CD4-positive, alpha-beta memory T cell (primary cell): ENCODE measurements at regions not wholly inside any gene's neighbourhood (a gene's known extent, or its start where the extent isn't known, plus 50 kb on each side); places are given as distances from the start of the nearest gene placed in this dataset.

ENCODE experiments used
- CTCF ChIA-PET: fragments of 350-600 bp; sonication (Branson Sonifier 250); formaldehyde crosslinking; loops from one replicate; lab custom pipeline; 2021; ENCODE audit warnings: inconsistent platforms; ENCODE audit not compliant: partially characterized antibody; lab: Charles Lee
- POLR2A ChIA-PET: fragments of 350-600 bp; sonication (Branson Sonifier 250); formaldehyde crosslinking; loops from one replicate; lab custom pipeline; 2021; ENCODE audit not compliant: partially characterized antibody; lab: Charles Lee
- DNase-seq, 5 donors: peaks; one replicate each; pipeline versions ENCODE4 v3.0.0 to v3.0.0-alpha.2; 2020 to 2022; ENCODE audit warnings: mixed read lengths in 1 of 5
- H3K27ac ChIP-seq: one replicate; pipeline ENCODE4 v1.7.0; 2013; ENCODE audit warnings: low read depth, low read length
- H3K27me3 ChIP-seq: 2 replicates; pipeline ENCODE4 v1.7.0; 2013; ENCODE audit warnings: mild to moderate bottlenecking, low read length, moderate library complexity; ENCODE audit not compliant: insufficient read depth
- H3K36me3 ChIP-seq: 2 replicates; pipeline ENCODE4 v1.7.0; 2013; ENCODE audit warnings: mild to moderate bottlenecking, low read length, moderate library complexity; ENCODE audit not compliant: insufficient read depth
- H3K4me1 ChIP-seq: 2 replicates; pipeline ENCODE4 v1.7.0; 2013; ENCODE audit warnings: mild to moderate bottlenecking, low read length, moderate library complexity; ENCODE audit not compliant: insufficient read depth
- H3K4me3 ChIP-seq, 2 donors: one replicate each; pipeline ENCODE4 v1.7.0; 2013; ENCODE audit warnings: low read length in 2 of 2, mild to moderate bottlenecking in 1 of 2
- H3K9me3 ChIP-seq, 2 donors: one replicate each; pipeline ENCODE4 v1.7.0; 2013; ENCODE audit warnings: low read length in 2 of 2, control low read depth in 1 of 2; ENCODE audit not compliant: control insufficient read depth in 1 of 2
- H3K27ac Mint-ChIP-seq, 7 donors: one replicate each; pipeline ENCODE4 v1.8.0; 2020 to 2021; ENCODE audit warnings: mixed read lengths in 7 of 7, mild to moderate bottlenecking in 6 of 7, inconsistent platforms in 3 of 7, moderate library complexity in 3 of 7
- H3K27me3 Mint-ChIP-seq, 2 donors: one replicate each; pipeline ENCODE4 v1.8.0; 2020 to 2021; ENCODE audit warnings: mixed read lengths in 2 of 2
- H3K36me3 Mint-ChIP-seq, 2 donors: one replicate each; pipeline ENCODE4 v1.8.0; 2020 to 2021; ENCODE audit warnings: mixed read lengths in 2 of 2, inconsistent platforms in 1 of 2, mild to moderate bottlenecking in 1 of 2
- H3K4me1 Mint-ChIP-seq, 4 donors: one replicate each; pipeline ENCODE4 v1.8.0; 2020 to 2021; ENCODE audit warnings: mixed read lengths in 4 of 4, mild to moderate bottlenecking in 1 of 4
- H3K4me3 Mint-ChIP-seq, 8 donors: one replicate each; pipeline ENCODE4 v1.8.0; 2020 to 2021; ENCODE audit warnings: mixed read lengths in 8 of 8, mild to moderate bottlenecking in 7 of 8, moderate library complexity in 6 of 8, inconsistent platforms in 3 of 8
- H3K9me3 Mint-ChIP-seq, 8 donors: one replicate each; pipeline ENCODE4 v1.8.0; 2020 to 2021; ENCODE audit warnings: mixed read lengths in 8 of 8, mild to moderate bottlenecking in 5 of 8, inconsistent platforms in 3 of 8, moderate library complexity in 1 of 8
- intact Hi-C: fragments of 100-400 bp; cut with micrococcal nuclease; formaldehyde crosslinking; loops from one replicate; pipeline ENCODE4 v1.15.1; 2023

- H3K27ac Mint-ChIP-seq = no peak overlapping the region
- H3K36me3 Mint-ChIP-seq = no peaks in the 10 kb centered on the region
- no peak overlapping the region for H3K4me3 Mint-ChIP-seq
- H3K27me3 Mint-ChIP-seq = peaks cover 0 to under 1% of the 10 kb centered on the region in 2 donors
- no peaks in the 10 kb centered on the region for H3K27me3 ChIP-seq
- CTCF ChIA-PET = interaction anchor here (1.6 to 1.7 kb wide), 2 partner anchors 11 to 18 kb away, joined by 3 to 7 read pairs; no protein-coding TSS in a partner anchor
- H3K4me3 ChIP-seq = no peak overlapping the region
- no peak overlapping the region for H3K27ac ChIP-seq
- no peaks in the 10 kb centered on the region for H3K36me3 ChIP-seq
- DNase-seq = no peak
- intact Hi-C loops = no loop called here
- H3K9me3 ChIP-seq = no peaks in the 10 kb centered on the region
- no peaks in the 10 kb centered on the region for H3K4me1 ChIP-seq
- POLR2A ChIA-PET = no interaction called here
- H3K4me1 Mint-ChIP-seq = peaks cover 0 to 4% (median 0%) of the 10 kb centered on the region in 4 donors
- H3K9me3 Mint-ChIP-seq = peaks cover 0 to 15% (median 4%) of the 10 kb centered on the region in 8 donors
Observed at GRCh38 chr2:23200787-23201114, 184.2 kb upstream of the KLHL29 start.

- H3K4me1 Mint-ChIP-seq = peaks cover 0 to 4% (median 0%) of the 10 kb centered on the region in 4 donors
- no peaks in the 10 kb centered on the region for H3K9me3 ChIP-seq
- H3K36me3 ChIP-seq = no peaks in the 10 kb centered on the region
- DNase-seq = no peak
- H3K9me3 Mint-ChIP-seq = peaks cover 0 to 15% (median 4%) of the 10 kb centered on the region in 8 donors
- no peaks in the 10 kb centered on the region for H3K27me3 ChIP-seq
- H3K4me3 ChIP-seq = no peak overlapping the region
- H3K4me3 Mint-ChIP-seq = peak overlapping the region in 1 of 8 donors; percentile 24
- peak overlapping the region in 1 of 7 donors; percentile 7 for H3K27ac Mint-ChIP-seq
- intact Hi-C loops = no loop called here
- ChIA-PET CTCF (no interaction called here), POLR2A (no interaction called here)
- H3K36me3 Mint-ChIP-seq = no peaks in the 10 kb centered on the region
- no peaks in the 10 kb centered on the region for H3K4me1 ChIP-seq
- no peak overlapping the region for H3K27ac ChIP-seq
- peaks cover 1 to 4% of the 10 kb centered on the region in 2 donors for H3K27me3 Mint-ChIP-seq
Observed at GRCh38 chr2:23203383-23203782, 181.6 kb upstream of the KLHL29 start.

GRCh38 chr2:23204685-23205242 is 180.2 kb upstream of the KLHL29 start:
- Mint-ChIP-seq H3K4me3 (no peak overlapping the region), H3K27me3 (peaks cover 1 to 4% of the 10 kb centered on the region in 2 donors), H3K4me1 (peaks cover 0 to 4% (median 0%) of the 10 kb centered on the region in 4 donors), H3K27ac (no peak overlapping the region), H3K9me3 (peaks cover 0 to 15% (median 4%) of the 10 kb centered on the region in 8 donors), H3K36me3 (no peaks in the 10 kb centered on the region)
- Histone ChIP-seq H3K36me3 (no peaks in the 10 kb centered on the region), H3K27me3 (no peaks in the 10 kb centered on the region), H3K4me3 (no peak overlapping the region), H3K9me3 (no peaks in the 10 kb centered on the region), H3K4me1 (no peaks in the 10 kb centered on the region), H3K27ac (no peak overlapping the region)
- no peak for DNase-seq
- intact Hi-C loops = no loop called here
- ChIA-PET POLR2A (no interaction called here), CTCF (no interaction called here)

- Mint-ChIP-seq H3K4me1 (peaks cover 0 to 4% (median 0%) of the 10 kb centered on the region in 4 donors), H3K9me3 (peaks cover 0 to 10% (median 3%) of the 10 kb centered on the region in 8 donors), H3K27me3 (peaks cover 1 to 4% of the 10 kb centered on the region in 2 donors), H3K36me3 (no peaks in the 10 kb centered on the region), H3K4me3 (no peak overlapping the region), H3K27ac (no peak overlapping the region)
- no peak overlapping the region for H3K27ac ChIP-seq
- CTCF ChIA-PET = no interaction called here
- H3K36me3 ChIP-seq = no peaks in the 10 kb centered on the region
- intact Hi-C loops = no loop called here
- H3K9me3 ChIP-seq = no peaks in the 10 kb centered on the region
- H3K4me1 ChIP-seq = no peaks in the 10 kb centered on the region
- no peak for DNase-seq
- POLR2A ChIA-PET = no interaction called here
- no peak overlapping the region for H3K4me3 ChIP-seq
- H3K27me3 ChIP-seq = no peaks in the 10 kb centered on the region
Observed at GRCh38 chr2:23206650-23207049, 178.3 kb upstream of the KLHL29 start.

GRCh38 chr2:23207871-23208270 is 177.1 kb upstream of the KLHL29 start:
- no peaks in the 10 kb centered on the region for H3K9me3 ChIP-seq
- H3K4me1 ChIP-seq = no peaks in the 10 kb centered on the region
- ChIA-PET POLR2A (no interaction called here), CTCF (no interaction called here)
- H3K9me3 Mint-ChIP-seq = peaks cover 0 to 9% (median under 1%) of the 10 kb centered on the region in 8 donors
- no peak overlapping the region for H3K4me3 ChIP-seq
- H3K4me3 Mint-ChIP-seq = no peak overlapping the region
- H3K27ac Mint-ChIP-seq = no peak overlapping the region
- intact Hi-C loops = no loop called here
- no peak for DNase-seq
- no peaks in the 10 kb centered on the region for H3K36me3 ChIP-seq
- H3K27ac ChIP-seq = no peak overlapping the region
- peaks cover 3 to 4% of the 10 kb centered on the region in 2 donors for H3K27me3 Mint-ChIP-seq
- peaks cover 0 to 4% (median 0%) of the 10 kb centered on the region in 4 donors for H3K4me1 Mint-ChIP-seq
- no peaks in the 10 kb centered on the region for H3K27me3 ChIP-seq
- no peaks in the 10 kb centered on the region for H3K36me3 Mint-ChIP-seq

- Histone ChIP-seq H3K4me1 (no peaks in the 10 kb centered on the region), H3K27ac (no peak overlapping the region), H3K4me3 (no peak overlapping the region), H3K9me3 (no peaks in the 10 kb centered on the region), H3K36me3 (no peaks in the 10 kb centered on the region), H3K27me3 (no peaks in the 10 kb centered on the region)
- H3K4me1 Mint-ChIP-seq = peaks cover 0 to 3% (median 0%) of the 10 kb centered on the region in 4 donors
- H3K36me3 Mint-ChIP-seq = no peaks in the 10 kb centered on the region
- intact Hi-C loops = no loop called here
- DNase-seq = no peak
- peaks cover 3 to 4% of the 10 kb centered on the region in 2 donors for H3K27me3 Mint-ChIP-seq
- ChIA-PET CTCF (no interaction called here), POLR2A (no interaction called here)
- peaks cover 0 to 4% (median under 1%) of the 10 kb centered on the region in 8 donors for H3K9me3 Mint-ChIP-seq
- H3K4me3 Mint-ChIP-seq = no peak overlapping the region
- no peak overlapping the region for H3K27ac Mint-ChIP-seq
Observed at GRCh38 chr2:23208339-23208738, 176.6 kb upstream of the KLHL29 start.

GRCh38 chr2:23209059-23209458 is 175.9 kb upstream of the KLHL29 start:
- Mint-ChIP-seq H3K36me3 (no peaks in the 10 kb centered on the region), H3K4me1 (no peaks in the 10 kb centered on the region), H3K27ac (no peak overlapping the region), H3K9me3 (peaks cover 0 to 2% (median 0%) of the 10 kb centered on the region in 8 donors), H3K4me3 (no peak overlapping the region), H3K27me3 (peaks cover 3 to 4% of the 10 kb centered on the region in 2 donors)
- Histone ChIP-seq H3K9me3 (no peaks in the 10 kb centered on the region), H3K36me3 (no peaks in the 10 kb centered on the region), H3K27me3 (no peaks in the 10 kb centered on the region), H3K27ac (no peak overlapping the region), H3K4me3 (no peak overlapping the region), H3K4me1 (no peaks in the 10 kb centered on the region)
- POLR2A ChIA-PET = no interaction called here
- intact Hi-C loops = no loop called here
- CTCF ChIA-PET = no interaction called here
- no peak for DNase-seq
